ENCODE measurements at regions not wholly inside any gene's neighbourhood (a gene's known extent, or its start where the extent isn't known, plus 50 kb on each side); places are given as distances from the start of the nearest gene placed in this dataset.

- H3K27me3 ChIP-seq (ENCODE audit: control insufficient read depth, insufficient read depth, low read length, poor library complexity, severe bottlenecking): no peaks in the 10 kb centered on the region
- Mint-ChIP-seq H3K4me1 (no peaks in the 10 kb centered on the region), H3K36me3 (ENCODE audit: low read depth) (no peaks in the 10 kb centered on the region), H3K9me3 (no peaks in the 10 kb centered on the region), H3K27me3 (ENCODE audit: insufficient read depth) (peaks cover 2% of the 10 kb centered on the region), H3K4me3 (no peak overlapping the region), H3K27ac (no peak overlapping the region)
- whole genome bisulfite sequencing, 2 experiments (ENCODE audit: insufficient coverage in 1 of 2, insufficient read length in 1 of 2): 73 to 92% methylated on average over 1 to 3 of the region's 3 CpGs
- no peaks in the 10 kb centered on the region for H3K4me1 ChIP-seq (ENCODE audit: control insufficient read depth, insufficient read depth, low read length)
- DNase-seq: no peak
- TF ChIP-seq CTCF (conservative IDR thresholded peaks at IDR 0.05): no peak
- no peaks in the 10 kb centered on the region for H3K36me3 ChIP-seq (ENCODE audit: control insufficient read depth, insufficient read depth, low read length)
- no peak overlapping the region for H3K27ac ChIP-seq (ENCODE audit: low read depth, low read length)
- H3K9me3 ChIP-seq (ENCODE audit: control insufficient read depth, low read length): no peaks in the 10 kb centered on the region
- no peak overlapping the region for H3K9ac ChIP-seq (ENCODE audit: extremely low read depth, low read length, poor library complexity, severe bottlenecking)
- H3K4me3 ChIP-seq (ENCODE audit: low read length): no peak overlapping the region
Measured at GRCh38 chr5:60223342-60223741, 329.8 kb upstream of the PDE4D start.

- Histone ChIP-seq H3K4me3 (ENCODE audit: low read length) (no peak overlapping the region), H3K27ac (ENCODE audit: low read depth, low read length) (no peak overlapping the region), H3K9ac (ENCODE audit: extremely low read depth, low read length, poor library complexity, severe bottlenecking) (no peak overlapping the region), H3K9me3 (ENCODE audit: control insufficient read depth, low read length) (no peaks in the 10 kb centered on the region), H3K27me3 (ENCODE audit: control insufficient read depth, insufficient read depth, low read length, poor library complexity, severe bottlenecking) (no peaks in the 10 kb centered on the region), H3K4me1 (ENCODE audit: control insufficient read depth, insufficient read depth, low read length) (no peaks in the 10 kb centered on the region), H3K36me3 (ENCODE audit: control insufficient read depth, insufficient read depth, low read length) (no peaks in the 10 kb centered on the region)
- no peak overlapping the region for H3K4me3 Mint-ChIP-seq
- no peaks in the 10 kb centered on the region for H3K27me3 Mint-ChIP-seq (ENCODE audit: insufficient read depth)
- H3K36me3 Mint-ChIP-seq (ENCODE audit: low read depth): no peaks in the 10 kb centered on the region
- no peak overlapping the region for H3K27ac Mint-ChIP-seq
- no peak for DNase-seq
- TF ChIP-seq CTCF (conservative IDR thresholded peaks at IDR 0.05): no peak
- H3K4me1 Mint-ChIP-seq: no peaks in the 10 kb centered on the region
- 93% methylated on average over 1 of the region's 1 CpG; no CpG with 5 or more reads in 1 of the 2 experiments for WGBS, 2 experiments (ENCODE audit: insufficient coverage in 1 of 2, insufficient read length in 1 of 2)
- H3K9me3 Mint-ChIP-seq: no peaks in the 10 kb centered on the region
Measured at GRCh38 chr5:60219921-60220320, 326.4 kb upstream of the PDE4D start.

- Histone ChIP-seq H3K9me3 (ENCODE audit: control insufficient read depth, low read length) (no peaks in the 10 kb centered on the region), H3K4me1 (ENCODE audit: control insufficient read depth, insufficient read depth, low read length) (no peaks in the 10 kb centered on the region), H3K27ac (ENCODE audit: low read depth, low read length) (no peak overlapping the region), H3K4me3 (ENCODE audit: low read length) (no peak overlapping the region), H3K36me3 (ENCODE audit: control insufficient read depth, insufficient read depth, low read length) (no peaks in the 10 kb centered on the region), H3K9ac (ENCODE audit: extremely low read depth, low read length, poor library complexity, severe bottlenecking) (no peak overlapping the region), H3K27me3 (ENCODE audit: control insufficient read depth, insufficient read depth, low read length, poor library complexity, severe bottlenecking) (no peaks in the 10 kb centered on the region)
- WGBS, 2 experiments (ENCODE audit: insufficient coverage in 1 of 2, insufficient read length in 1 of 2): 94% methylated on average over 14 to 17 of the region's 17 CpGs
- Mint-ChIP-seq H3K27me3 (ENCODE audit: insufficient read depth) (no peaks in the 10 kb centered on the region), H3K9me3 (no peaks in the 10 kb centered on the region), H3K4me1 (peaks cover 14% of the 10 kb centered on the region), H3K27ac (no peak overlapping the region), H3K4me3 (peak overlapping the region; percentile 32), H3K36me3 (ENCODE audit: low read depth) (no peaks in the 10 kb centered on the region)
- no peak for TF ChIP-seq CTCF (conservative IDR thresholded peaks at IDR 0.05)
- DNase-seq: peak; percentile 72
Measured at GRCh38 chr5:60210810-60211209, 317.3 kb upstream of the PDE4D start.
